ENCODE measurements at regions not wholly inside any gene's neighbourhood (a gene's known extent, or its start where the extent isn't known, plus 50 kb on each side); places are given as distances from the start of the nearest gene placed in this dataset.

- TF ChIP-seq ZNF274 (IDR thresholded peaks at IDR 0.05; ENCODE audit: low read length) (no peak), ZNF274 (tag by site-specific recombination; IDR thresholded peaks at IDR 0.05; ENCODE audit: borderline replicate concordance) (no peak), ZNF600 (tag by site-specific recombination; IDR thresholded peaks at IDR 0.05) (no peak), ZNF629 (tag by site-specific recombination; IDR thresholded peaks at IDR 0.05) (no peak), ZBTB11 (tag by site-specific recombination; conservative IDR thresholded peaks at IDR 0.05; ENCODE audit: low read depth) (no peak), CTCF (tag by site-specific recombination; IDR thresholded peaks at IDR 0.05) (no peak), KLF9 (tag by site-specific recombination; IDR thresholded peaks at IDR 0.05; ENCODE audit: low read depth) (no peak), TCF7L2 (IDR thresholded peaks at IDR 0.05; ENCODE audit: borderline replicate concordance, low read depth, low read length) (no peak)
These were observed 1103.2 kb upstream of the ZEB2 start for GRCh38 chr2:145623136-145623535.

All from HEK293 (cell line).